ENCODE measurements at regions not wholly inside any gene's neighbourhood (a gene's known extent, or its start where the extent isn't known, plus 50 kb on each side); places are given as distances from the start of the nearest gene placed in this dataset.

DNA sequence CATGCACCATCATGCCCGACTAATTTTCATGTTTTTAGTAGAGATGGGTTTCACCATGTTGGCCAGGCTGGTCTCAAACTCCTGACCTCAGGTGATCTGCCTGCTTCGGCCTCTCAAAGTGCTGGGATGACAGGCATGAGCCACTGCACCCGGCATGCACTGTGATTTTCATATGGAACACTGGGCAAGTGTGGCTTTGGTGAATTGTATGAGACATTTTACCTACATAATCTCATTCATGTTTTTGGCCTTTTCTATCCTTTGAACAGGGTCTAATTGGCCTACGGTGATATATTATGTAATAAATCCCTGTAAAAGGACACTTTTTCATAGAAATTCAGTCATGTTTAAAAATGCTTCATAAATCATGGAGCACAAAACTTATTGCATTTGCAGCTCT lies 128.7 kb upstream of the SEMA6A start:
- TF ChIP-seq POLR2A (IDR thresholded peaks at IDR 0.05; ENCODE audit: low read depth, low read length) (no peak), POLR2AphosphoS5 (IDR thresholded peaks at IDR 0.05; ENCODE audit: low read depth, low read length) (no peak), TAF1 (IDR thresholded peaks at IDR 0.05; ENCODE audit: borderline replicate concordance, low read depth, low read length) (no peak)
- DNase-seq (ENCODE audit: insufficient read length) (no peak), FAIRE-seq (no peak)

GRCh38 chr5:116702776-116703175 lies 128.2 kb upstream of the SEMA6A start:
- peak; percentile 74 for FAIRE-seq
- no peak for TF ChIP-seq POLR2A (IDR thresholded peaks at IDR 0.05; ENCODE audit: low read depth, low read length)
- TF ChIP-seq TAF1 (IDR thresholded peaks at IDR 0.05; ENCODE audit: borderline replicate concordance, low read depth, low read length), result no peak
- TF ChIP-seq POLR2AphosphoS5 (IDR thresholded peaks at IDR 0.05; ENCODE audit: low read depth, low read length), result no peak
- DNase-seq (ENCODE audit: insufficient read length), result no peak

- DNase-seq (ENCODE audit: insufficient read length) (no peak), FAIRE-seq (no peak)
- TF ChIP-seq POLR2AphosphoS5 (IDR thresholded peaks at IDR 0.05; ENCODE audit: low read depth, low read length) (no peak), TAF1 (IDR thresholded peaks at IDR 0.05; ENCODE audit: borderline replicate concordance, low read depth, low read length) (no peak), POLR2A (IDR thresholded peaks at IDR 0.05; ENCODE audit: low read depth, low read length) (no peak)
These were observed 124.7 kb upstream of the SEMA6A start for GRCh38 chr5:116699332-116699731.

DNA sequence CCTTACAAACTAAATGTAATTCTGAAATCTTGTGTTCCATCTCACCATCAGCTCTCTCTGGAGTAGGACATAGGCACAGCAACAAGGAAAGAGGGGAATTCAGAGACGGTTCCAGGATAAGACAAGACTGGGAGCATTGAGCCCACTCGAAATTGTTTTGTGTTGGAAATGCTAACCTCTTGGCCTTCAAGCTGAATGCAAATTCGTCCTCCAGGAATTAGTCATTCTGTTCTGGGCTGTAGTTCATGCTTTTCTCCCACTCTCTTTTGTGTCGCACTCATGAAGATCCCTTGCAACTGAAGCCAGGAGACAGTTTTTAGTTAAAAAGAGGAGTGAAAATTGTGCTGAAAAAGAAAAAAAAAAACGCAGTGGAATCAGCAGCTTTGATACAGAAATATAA lies 121.7 kb upstream of the SEMA6A start:
- FAIRE-seq, result peak; percentile 81
- TF ChIP-seq POLR2AphosphoS5 (IDR thresholded peaks at IDR 0.05; ENCODE audit: low read depth, low read length), result no peak
- no peak for TF ChIP-seq TAF1 (IDR thresholded peaks at IDR 0.05; ENCODE audit: borderline replicate concordance, low read depth, low read length)

DNA sequence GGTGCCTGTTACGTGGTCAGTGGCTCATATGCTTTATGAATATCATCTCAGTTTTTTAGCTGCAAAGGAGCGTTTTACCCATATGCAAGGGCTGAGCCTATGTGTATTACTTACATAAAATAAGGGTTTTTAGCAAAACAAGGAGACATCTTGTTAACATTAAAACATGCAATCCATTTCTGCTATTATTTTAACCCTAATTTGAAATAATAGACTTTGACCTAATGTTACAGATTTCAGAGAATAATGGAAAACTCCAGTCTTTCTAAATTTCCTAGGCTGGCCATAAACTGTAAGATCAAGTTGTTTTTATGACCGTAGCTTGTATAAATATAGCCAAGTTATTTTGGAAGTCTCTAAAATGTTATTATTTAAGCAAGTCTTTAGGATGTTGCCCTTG lies 121.1 kb upstream of the SEMA6A start:
- FAIRE-seq (no peak), DNase-seq (ENCODE audit: insufficient read length) (no peak)

More for the DNA sequence above, 121.7 kb upstream of the SEMA6A start:
- DNase-seq (ENCODE audit: insufficient read length), result peak; percentile 12

DNA sequence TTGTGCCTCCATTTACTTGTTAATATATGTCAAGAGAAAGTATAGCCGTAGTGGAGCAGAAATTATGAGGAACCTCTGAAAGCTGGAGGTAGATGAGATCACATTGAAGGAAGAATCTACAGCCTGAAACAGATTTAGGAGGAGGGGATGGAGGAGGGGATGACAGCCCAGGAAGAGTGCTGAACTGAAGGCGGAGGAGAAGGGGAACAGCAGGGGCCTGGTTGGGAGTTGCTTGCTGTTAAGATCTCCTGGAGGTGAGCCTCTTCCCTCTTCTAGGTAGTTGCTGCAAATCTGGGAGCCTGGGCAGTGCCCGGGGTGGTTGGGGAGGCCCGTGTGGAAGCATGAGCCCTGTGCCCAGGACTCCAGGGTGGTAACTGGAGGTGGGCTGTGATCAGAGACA lies 111.8 kb upstream of the SEMA6A start:
- TF ChIP-seq TAF1 (IDR thresholded peaks at IDR 0.05; ENCODE audit: borderline replicate concordance, low read depth, low read length), result no peak
- no peak for TF ChIP-seq POLR2AphosphoS5 (IDR thresholded peaks at IDR 0.05; ENCODE audit: low read depth, low read length)
- TF ChIP-seq POLR2A (IDR thresholded peaks at IDR 0.05; ENCODE audit: low read depth, low read length), result no peak
- DNase-seq (ENCODE audit: insufficient read length), result no peak
- FAIRE-seq, result no peak

More for the DNA sequence above, 121.1 kb upstream of the SEMA6A start:
- TF ChIP-seq TAF1 (IDR thresholded peaks at IDR 0.05; ENCODE audit: borderline replicate concordance, low read depth, low read length) (no peak), POLR2A (IDR thresholded peaks at IDR 0.05; ENCODE audit: low read depth, low read length) (no peak), POLR2AphosphoS5 (IDR thresholded peaks at IDR 0.05; ENCODE audit: low read depth, low read length) (no peak)

GRCh38 chr5:116685931-116686330 lies 111.3 kb upstream of the SEMA6A start:
- DNase-seq (ENCODE audit: insufficient read length), result no peak
- FAIRE-seq, result no peak
- TF ChIP-seq POLR2AphosphoS5 (IDR thresholded peaks at IDR 0.05; ENCODE audit: low read depth, low read length), result no peak
- no peak for TF ChIP-seq TAF1 (IDR thresholded peaks at IDR 0.05; ENCODE audit: borderline replicate concordance, low read depth, low read length)
- TF ChIP-seq POLR2A (IDR thresholded peaks at IDR 0.05; ENCODE audit: low read depth, low read length), result no peak

- FAIRE-seq (peak; percentile 57), DNase-seq (ENCODE audit: insufficient read length) (no peak)
- TF ChIP-seq POLR2AphosphoS5 (IDR thresholded peaks at IDR 0.05; ENCODE audit: low read depth, low read length), result no peak
- no peak for TF ChIP-seq TAF1 (IDR thresholded peaks at IDR 0.05; ENCODE audit: borderline replicate concordance, low read depth, low read length)
- no peak for TF ChIP-seq POLR2A (IDR thresholded peaks at IDR 0.05; ENCODE audit: low read depth, low read length)
These were observed 110.4 kb upstream of the SEMA6A start for GRCh38 chr5:116685069-116685468.

GRCh38 chr5:116681334-116682013 lies 106.9 kb upstream of the SEMA6A start:
- peak; percentile 94 for FAIRE-seq
- peak; percentile 19 for DNase-seq (ENCODE audit: insufficient read length)
- no peak for TF ChIP-seq POLR2A (IDR thresholded peaks at IDR 0.05; ENCODE audit: low read depth, low read length)

GRCh38 chr5:116675626-116675910 lies 100.9 kb upstream of the SEMA6A start:
- FAIRE-seq, result no peak
- TF ChIP-seq POLR2AphosphoS5 (IDR thresholded peaks at IDR 0.05; ENCODE audit: low read depth, low read length), result no peak
- TF ChIP-seq POLR2A (IDR thresholded peaks at IDR 0.05; ENCODE audit: low read depth, low read length), result no peak
- no peak for TF ChIP-seq TAF1 (IDR thresholded peaks at IDR 0.05; ENCODE audit: borderline replicate concordance, low read depth, low read length)
- DNase-seq (ENCODE audit: insufficient read length), result no peak

DNA sequence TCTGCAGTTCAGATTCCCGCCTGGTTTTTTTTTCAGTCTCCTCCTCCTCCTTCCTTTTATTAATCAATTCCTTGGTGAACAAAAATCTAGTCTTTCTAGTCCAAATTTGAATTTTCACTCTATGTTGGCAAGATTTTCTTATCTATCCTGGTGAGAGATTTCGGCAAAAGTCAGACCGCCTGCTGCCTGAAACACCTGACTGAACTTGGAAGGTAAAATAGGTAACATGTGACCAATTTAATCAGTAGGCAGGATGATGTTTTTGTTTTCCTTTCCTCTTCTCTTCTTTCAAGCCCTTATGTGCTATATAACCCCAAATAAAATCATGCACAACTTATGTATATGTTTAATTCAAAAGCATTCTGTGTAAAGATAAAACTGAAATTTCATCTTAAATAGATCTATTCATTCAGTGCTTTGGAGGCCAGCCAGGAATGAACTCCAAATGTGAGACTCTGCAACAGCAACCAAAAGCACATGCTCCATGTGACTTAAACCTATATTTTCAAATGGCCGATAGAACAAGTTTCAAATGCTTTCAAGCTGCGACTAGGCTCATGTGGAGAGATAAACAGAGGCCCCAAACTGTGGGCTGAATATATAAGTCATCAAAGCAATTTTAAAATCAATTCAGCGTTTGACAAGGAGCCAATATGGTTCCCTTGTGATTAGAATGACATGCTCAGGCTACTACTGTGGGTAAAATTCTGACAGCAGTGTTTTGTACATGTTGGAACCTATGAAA lies 100.4 kb upstream of the SEMA6A start:
- no peak for FAIRE-seq
- no peak for TF ChIP-seq POLR2AphosphoS5 (IDR thresholded peaks at IDR 0.05; ENCODE audit: low read depth, low read length)
- TF ChIP-seq TAF1 (IDR thresholded peaks at IDR 0.05; ENCODE audit: borderline replicate concordance, low read depth, low read length), result no peak
- TF ChIP-seq POLR2A (IDR thresholded peaks at IDR 0.05; ENCODE audit: low read depth, low read length), result no peak
- no peak for DNase-seq (ENCODE audit: insufficient read length)

- DNase-seq (ENCODE audit: insufficient read length), result no peak
- FAIRE-seq, result peak; percentile 85
- TF ChIP-seq TAF1 (IDR thresholded peaks at IDR 0.05; ENCODE audit: borderline replicate concordance, low read depth, low read length), result no peak
- no peak for TF ChIP-seq POLR2A (IDR thresholded peaks at IDR 0.05; ENCODE audit: low read depth, low read length)
- no peak for TF ChIP-seq POLR2AphosphoS5 (IDR thresholded peaks at IDR 0.05; ENCODE audit: low read depth, low read length)
These were observed 98.8 kb upstream of the SEMA6A start for GRCh38 chr5:116673453-116673852.

All from GM12892 (cell line).